ENCODE measurements at regions not wholly inside any gene's neighbourhood (a gene's known extent, or its start where the extent isn't known, plus 50 kb on each side); places are given as distances from the start of the nearest gene placed in this dataset.

- TF ChIP-seq GATA2 (IDR thresholded peaks at IDR 0.05; ENCODE audit: low read depth, low read length) (no peak), GATA3 (IDR thresholded peaks at IDR 0.05; ENCODE audit: low read depth, low read length) (no peak)
Observed at GRCh38 chr6:103885446-103885845, 974.3 kb downstream of the HACE1 start.

Measured in SH-SY5Y (cell line).